Breast epithelium (tissue), 3 donors: ENCODE measurements at regions not wholly inside any gene's neighbourhood (a gene's known extent, or its start where the extent isn't known, plus 50 kb on each side); places are given as distances from the start of the nearest gene placed in this dataset.

Experiments
- CTCF ChIP-seq, 3 donors: fragments of 450-650 bp; IDR thresholded peaks; one replicate each; pipeline ENCODE4 v1.5.1; 2016 to 2017; ENCODE audit warnings: antibody characterized with exemption in 3 of 3, mild to moderate bottlenecking in 3 of 3, moderate library complexity in 3 of 3
- POLR2A ChIP-seq: fragments of 450-650 bp; IDR thresholded peaks from one replicate; pipeline ENCODE4 v1.6.1; 2016; ENCODE audit warnings: antibody characterized with exemption, mild to moderate bottlenecking, moderate library complexity

GRCh38 chr14:88130057-88130432 is 125.1 kb downstream of the GPR65 start:
- TF ChIP-seq CTCF (IDR thresholded peaks at IDR 0.05) (no peak), POLR2A (no peak)
